Mammary epithelial cell (primary cell): ENCODE measurements at regions not wholly inside any gene's neighbourhood (a gene's known extent, or its start where the extent isn't known, plus 50 kb on each side); places are given as distances from the start of the nearest gene placed in this dataset.

Source experiments
- CTCF ChIP-seq, 2 donors: IDR thresholded peaks in 1 of 2; conservative IDR thresholded peaks in 1 of 2; 2 replicates each; pipeline ENCODE4 v1.5.1; 2011 to 2012; ENCODE audit warnings: inconsistent platforms in 2 of 2, low read length in 2 of 2, mild to moderate bottlenecking in 2 of 2, control low read depth in 1 of 2, low read depth in 1 of 2; ENCODE audit not compliant: insufficient read depth in 1 of 2; ENCODE audit errors: extremely low read depth in 1 of 2
- EZH2 ChIP-seq: IDR thresholded peaks from 2 replicates; pipeline ENCODE4 v1.6.1; 2012; ENCODE audit warnings: low read length, inconsistent platforms, borderline replicate concordance

DNA sequence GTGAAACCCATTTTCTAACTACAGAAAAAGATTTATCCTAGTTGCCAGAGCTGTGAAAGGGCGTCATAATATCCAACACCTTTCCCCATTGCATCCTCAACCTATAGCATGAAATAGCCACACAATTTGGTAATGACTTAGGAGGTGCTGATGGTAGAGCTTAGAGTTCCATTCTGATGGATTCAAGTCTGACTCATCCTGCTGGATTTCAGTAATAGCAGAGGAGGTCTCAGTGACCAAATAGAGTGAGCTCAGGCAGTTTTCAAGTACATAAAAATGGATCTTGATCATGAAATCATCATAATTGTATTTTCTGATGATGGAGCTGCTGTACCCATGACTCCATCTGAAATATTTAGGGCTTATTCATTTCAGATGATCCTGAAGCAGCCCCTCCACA is 270.7 kb upstream of the KLHL29 start:
- TF ChIP-seq CTCF (conservative IDR thresholded peaks at IDR 0.05 in 1 of 2, IDR thresholded peaks at IDR 0.05 in 1 of 2; ENCODE audit: extremely low read depth in 1 of 2, insufficient read depth in 1 of 2, low read depth in 1 of 2, low read length in 2 of 2), result no peak
- TF ChIP-seq EZH2, result no peak
